A673 (cell line): ENCODE measurements at regions not wholly inside any gene's neighbourhood (a gene's known extent, or its start where the extent isn't known, plus 50 kb on each side); places are given as distances from the start of the nearest gene placed in this dataset.

Experiments
- BruUV-seq: library from RNA; stranded (reverse); fragments of 400-500 nt; replicated peaks from 2 replicates; lab custom pipeline; 2021; lab: Mats Ljungman, UMichigan
- CTCF ChIA-PET: fragments of 300-600 bp; sonication (Branson Sonifier 250); formaldehyde crosslinking; loops from one replicate; lab custom pipeline; 2022; ENCODE audit warnings: antibody characterized with exemption; lab: Charles Lee
- POLR2A ChIA-PET: fragments of 300-600 bp; sonication (Branson Sonifier 250); formaldehyde crosslinking; loops from one replicate; lab custom pipeline; 2022; ENCODE audit warnings: antibody characterized with exemption; ENCODE audit not compliant: low non-redundant PET; lab: Charles Lee
- DNase-seq: peaks from one replicate; pipeline ENCODE4 v3.0.0-alpha.2; 2015; ENCODE audit warnings: low spot score
- H3K27ac ChIP-seq: fragments of 200-600 bp; sonication (generic); 2 replicates; pipeline ENCODE4 v1.5.1; 2016; ENCODE audit warnings: mixed run types, low read depth, mild to moderate bottlenecking, mixed read lengths, antibody characterized with exemption, low read length; ENCODE audit not compliant: poor library complexity, severe bottlenecking
- H3K27me3 ChIP-seq: fragments of 200-600 bp; sonication (generic); replicated peaks from 2 replicates; pipeline ENCODE4 v1.6.1; 2017; ENCODE audit warnings: mixed run types, low read depth, mild to moderate bottlenecking, mixed read lengths, antibody characterized with exemption, low read length; ENCODE audit not compliant: insufficient read depth, poor library complexity
- H3K36me3 ChIP-seq: fragments of 200-600 bp; sonication (generic); 2 replicates; pipeline ENCODE4 v1.6.1; 2016; ENCODE audit warnings: mixed run types, mild to moderate bottlenecking, mixed read lengths, antibody characterized with exemption, low read length; ENCODE audit not compliant: insufficient read depth, poor library complexity, severe bottlenecking
- H3K4me1 ChIP-seq: fragments of 200-600 bp; sonication (generic); 2 replicates; pipeline ENCODE4 v1.6.1; 2017; ENCODE audit warnings: mixed run types, mild to moderate bottlenecking, mixed read lengths, antibody characterized with exemption, low read length; ENCODE audit not compliant: insufficient read depth, poor library complexity, severe bottlenecking
- H3K4me3 ChIP-seq: fragments of 200-600 bp; sonication (generic); 2 replicates; pipeline ENCODE4 v1.5.1; 2016; ENCODE audit warnings: low read depth, mixed run types, mild to moderate bottlenecking, mixed read lengths, low read length; ENCODE audit not compliant: poor library complexity, severe bottlenecking
- H3K9me3 ChIP-seq: fragments of 200-600 bp; sonication (generic); 2 replicates; pipeline ENCODE4 v1.6.1; 2016; ENCODE audit warnings: mixed run types, low read depth, mild to moderate bottlenecking, mixed read lengths, antibody characterized with exemption, low read length; ENCODE audit not compliant: poor library complexity, severe bottlenecking
- CTCF ChIP-seq: fragments of 300-800, 200-600 bp; sonication (generic); conservative IDR thresholded peaks from 2 replicates; pipeline ENCODE4 v1.5.1; 2017; ENCODE audit warnings: low read depth, mild to moderate bottlenecking, antibody characterized with exemption, low read length, moderate library complexity, mixed read lengths
- EZH2 ChIP-seq: fragments of 200-600 bp; sonication (generic); IDR thresholded peaks from 2 replicates; pipeline ENCODE4 v1.6.1; 2017; ENCODE audit warnings: borderline replicate concordance, low read depth, mild to moderate bottlenecking, mixed read lengths, antibody characterized with exemption, low read length; ENCODE audit not compliant: poor library complexity, severe bottlenecking
- intact Hi-C: fragments of 100-400 bp; cut with micrococcal nuclease; formaldehyde crosslinking; loops from one replicate; pipeline ENCODE4 v1.10.0; 2022; ENCODE audit not compliant: unreplicated experiment

- DNase-seq, result no peak
- ChIA-PET POLR2A (no interaction called here), CTCF (no interaction called here)
- no peak overlapping the region for H3K27ac ChIP-seq
- no peaks in the 10 kb centered on the region for H3K27me3 ChIP-seq
- intact Hi-C loops, result no loop called here
- BruUV-seq, result no TSS peak
- H3K9me3 ChIP-seq, result no peaks in the 10 kb centered on the region
- H3K36me3 ChIP-seq, result no peaks in the 10 kb centered on the region
- peaks cover 7% of the 10 kb centered on the region for H3K4me1 ChIP-seq
- TF ChIP-seq CTCF, result no peak
- TF ChIP-seq EZH2, result no peak
- no peak overlapping the region for H3K4me3 ChIP-seq
Measured at GRCh38 chr9:87116492-87116891, 169.2 kb upstream of the GAS1 start.

GRCh38 chr9:87118594-87118993 is 171.3 kb upstream of the GAS1 start:
- TF ChIP-seq EZH2 (no peak), CTCF (no peak)
- ChIA-PET POLR2A (no interaction called here), CTCF (no interaction called here)
- H3K4me3 ChIP-seq, result no peak overlapping the region
- no peak overlapping the region for H3K27ac ChIP-seq
- H3K4me1 ChIP-seq, result peaks cover 7% of the 10 kb centered on the region
- H3K27me3 ChIP-seq, result no peaks in the 10 kb centered on the region
- H3K9me3 ChIP-seq, result no peaks in the 10 kb centered on the region
- intact Hi-C loops, result no loop called here
- no peak for DNase-seq
- BruUV-seq, result no TSS peak
- H3K36me3 ChIP-seq, result no peaks in the 10 kb centered on the region

GRCh38 chr9:87119328-87119881 is 172.1 kb upstream of the GAS1 start:
- no TSS peak for BruUV-seq
- TF ChIP-seq CTCF, result no peak
- TF ChIP-seq EZH2, result no peak
- no peaks in the 10 kb centered on the region for H3K9me3 ChIP-seq
- H3K4me1 ChIP-seq, result peaks cover 7% of the 10 kb centered on the region
- H3K27me3 ChIP-seq, result no peaks in the 10 kb centered on the region
- ChIA-PET POLR2A (no interaction called here), CTCF (no interaction called here)
- H3K4me3 ChIP-seq, result no peak overlapping the region
- peak; percentile 50 for DNase-seq
- H3K36me3 ChIP-seq, result no peaks in the 10 kb centered on the region
- intact Hi-C loops, result no loop called here
- H3K27ac ChIP-seq, result no peak overlapping the region
